ENCODE measurements at regions not wholly inside any gene's neighbourhood (a gene's known extent, or its start where the extent isn't known, plus 50 kb on each side); places are given as distances from the start of the nearest gene placed in this dataset.

GRCh38 chr12:40587970-40588369 is 104.3 kb upstream of the CNTN1 start:
- no peak for DNase-seq (ENCODE audit: low spot score in 2 of 2)
- H3K27me3 ChIP-seq, result no peaks in the 10 kb centered on the region
- TF ChIP-seq POLR2AphosphoS5 (IDR thresholded peaks at IDR 0.05) (no peak), CTCF (IDR thresholded peaks at IDR 0.05) (no peak)
- H3K36me3 ChIP-seq, result no peaks in the 10 kb centered on the region
- H3K4me3 ChIP-seq, result no peak overlapping the region
- peaks cover 0 to 10% of the 10 kb centered on the region in 2 donors for H3K9me3 ChIP-seq
- intact Hi-C loops (cut with DNase I; ENCODE audit: low total_unique reads), result no loop called here
- no peaks in the 10 kb centered on the region for H3K4me1 ChIP-seq
- H3K27ac ChIP-seq, result no peak overlapping the region

- no peak for DNase-seq (ENCODE audit: low spot score in 2 of 2)
- intact Hi-C loops (cut with DNase I; ENCODE audit: low total_unique reads), result no loop called here
- no peaks in the 10 kb centered on the region for H3K27me3 ChIP-seq
Observed at GRCh38 chr12:40597133-40597532, 95.1 kb upstream of the CNTN1 start.

GRCh38 chr12:40598073-40598472 is 94.2 kb upstream of the CNTN1 start:
- intact Hi-C loops (cut with DNase I; ENCODE audit: low total_unique reads), result no loop called here
- DNase-seq (ENCODE audit: low spot score in 2 of 2), result no peak
- no peaks in the 10 kb centered on the region for H3K27me3 ChIP-seq
- no peaks in the 10 kb centered on the region for H3K36me3 ChIP-seq
- H3K4me3 ChIP-seq, result no peak overlapping the region
- TF ChIP-seq POLR2AphosphoS5 (IDR thresholded peaks at IDR 0.05), result no peak
- no peaks in the 10 kb centered on the region for H3K4me1 ChIP-seq
- H3K9me3 ChIP-seq, result no peaks in the 10 kb centered on the region
- no peak overlapping the region for H3K27ac ChIP-seq

More at GRCh38 chr12:40597133-40597532, 95.1 kb upstream of the CNTN1 start:
- TF ChIP-seq POLR2AphosphoS5 (IDR thresholded peaks at IDR 0.05) (no peak), POLR2A (IDR thresholded peaks at IDR 0.05) (no peak), CTCF (IDR thresholded peaks at IDR 0.05) (no peak)
- Histone ChIP-seq H3K36me3 (no peaks in the 10 kb centered on the region), H3K4me3 (no peak overlapping the region), H3K4me1 (no peaks in the 10 kb centered on the region), H3K9me3 (no peaks in the 10 kb centered on the region), H3K27ac (no peak overlapping the region)

GRCh38 chr12:40602562-40602961 is 89.7 kb upstream of the CNTN1 start:
- no peak overlapping the region for H3K4me3 ChIP-seq
- intact Hi-C loops (cut with DNase I; ENCODE audit: low total_unique reads), result no loop called here

GRCh38 chr12:40614923-40615322 is 77.3 kb upstream of the CNTN1 start:
- no peak overlapping the region for H3K4me3 ChIP-seq
- H3K36me3 ChIP-seq, result no peaks in the 10 kb centered on the region
- intact Hi-C loops (cut with DNase I; ENCODE audit: low total_unique reads), result no loop called here
- no peaks in the 10 kb centered on the region for H3K4me1 ChIP-seq
- H3K27me3 ChIP-seq, result no peaks in the 10 kb centered on the region
- no peaks in the 10 kb centered on the region for H3K9me3 ChIP-seq
- no peak for TF ChIP-seq CTCF (IDR thresholded peaks at IDR 0.05)
- TF ChIP-seq POLR2AphosphoS5 (IDR thresholded peaks at IDR 0.05), result no peak
- TF ChIP-seq POLR2A (IDR thresholded peaks at IDR 0.05), result no peak
- no peak for DNase-seq (ENCODE audit: low spot score in 2 of 2)
- no peak overlapping the region for H3K27ac ChIP-seq

More at GRCh38 chr12:40602562-40602961, 89.7 kb upstream of the CNTN1 start:
- H3K9me3 ChIP-seq, result no peaks in the 10 kb centered on the region
- no peak overlapping the region for H3K27ac ChIP-seq
- no peaks in the 10 kb centered on the region for H3K36me3 ChIP-seq
- no peak for TF ChIP-seq CTCF (IDR thresholded peaks at IDR 0.05)
- no peak for TF ChIP-seq POLR2A (IDR thresholded peaks at IDR 0.05)
- TF ChIP-seq POLR2AphosphoS5 (IDR thresholded peaks at IDR 0.05), result no peak
- no peak for DNase-seq (ENCODE audit: low spot score in 2 of 2)
- H3K27me3 ChIP-seq, result no peaks in the 10 kb centered on the region
- H3K4me1 ChIP-seq, result no peaks in the 10 kb centered on the region

- no peak overlapping the region for H3K27ac ChIP-seq
- no peak for TF ChIP-seq CTCF (IDR thresholded peaks at IDR 0.05)
- no peak for TF ChIP-seq POLR2A (IDR thresholded peaks at IDR 0.05)
- no peak for TF ChIP-seq POLR2AphosphoS5 (IDR thresholded peaks at IDR 0.05)
- DNase-seq (ENCODE audit: low spot score in 2 of 2), result no peak
- no peaks in the 10 kb centered on the region for H3K27me3 ChIP-seq
- intact Hi-C loops (cut with DNase I; ENCODE audit: low total_unique reads), result no loop called here
- H3K4me3 ChIP-seq, result no peak overlapping the region
- H3K9me3 ChIP-seq, result no peaks in the 10 kb centered on the region
- no peaks in the 10 kb centered on the region for H3K36me3 ChIP-seq
- H3K4me1 ChIP-seq, result no peaks in the 10 kb centered on the region
Observed at GRCh38 chr12:40615590-40615989, 76.6 kb upstream of the CNTN1 start.

Data from breast epithelium (tissue), 4 donors.